ENCODE measurements at regions not wholly inside any gene's neighbourhood (a gene's known extent, or its start where the extent isn't known, plus 50 kb on each side); places are given as distances from the start of the nearest gene placed in this dataset.

- no peaks in the 10 kb centered on the region for H3K4me1 ChIP-seq (ENCODE audit: control insufficient read depth, insufficient read depth, low read length)
- no peak overlapping the region for H3K4me3 ChIP-seq (ENCODE audit: low read depth, low read length)
- ChIA-PET CTCF (no interaction called here), POLR2A (no interaction called here)
- TF ChIP-seq PRDM2 (tag by site-specific recombination; IDR thresholded peaks at IDR 0.05; ENCODE audit: borderline replicate concordance): no peak
- TF ChIP-seq ZNF335 (tag by site-specific recombination; conservative IDR thresholded peaks at IDR 0.05): no peak
- TF ChIP-seq ZNF692 (tag by site-specific recombination; IDR thresholded peaks at IDR 0.05): no peak
- TF ChIP-seq ZNF2 (tag by site-specific recombination; IDR thresholded peaks at IDR 0.05): no peak
- TF ChIP-seq ZNF341 (tag by site-specific recombination; IDR thresholded peaks at IDR 0.05; ENCODE audit: low read depth): no peak
- no peak for TF ChIP-seq ZBTB10 (tag by site-specific recombination; IDR thresholded peaks at IDR 0.05)
- TF ChIP-seq ZNF610 (tag by site-specific recombination; IDR thresholded peaks at IDR 0.05; ENCODE audit: borderline replicate concordance): no peak
- TF ChIP-seq ZNF544 (tag by site-specific recombination; IDR thresholded peaks at IDR 0.05): no peak
- TF ChIP-seq GLIS2 (tag by site-specific recombination; IDR thresholded peaks at IDR 0.05): no peak
- TF ChIP-seq ZNF837 (tag by site-specific recombination; IDR thresholded peaks at IDR 0.05): no peak
- TF ChIP-seq ZNF24 (tag by site-specific recombination; IDR thresholded peaks at IDR 0.05): no peak
- no peak for TF ChIP-seq SETDB1 (IDR thresholded peaks at IDR 0.05; ENCODE audit: insufficient read length, low read length)
- TF ChIP-seq ZEB2 (tag by site-specific recombination; IDR thresholded peaks at IDR 0.05): no peak
- no peak for TF ChIP-seq ZNF433 (tag by site-specific recombination; IDR thresholded peaks at IDR 0.05; ENCODE audit: low read depth)
- no peak for TF ChIP-seq ZNF112 (tag by site-specific recombination; IDR thresholded peaks at IDR 0.05)
- TF ChIP-seq ZNF843 (tag by site-specific recombination; IDR thresholded peaks at IDR 0.05): no peak
- TF ChIP-seq ZNF629 (tag by site-specific recombination; IDR thresholded peaks at IDR 0.05): no peak
- no peak for TF ChIP-seq ZBTB49 (tag by site-specific recombination; IDR thresholded peaks at IDR 0.05; ENCODE audit: low read depth)
- TF ChIP-seq ZNF157 (tag by site-specific recombination; IDR thresholded peaks at IDR 0.05): no peak
- no peak for TF ChIP-seq ZFP69B (tag by site-specific recombination; IDR thresholded peaks at IDR 0.05)
- no peaks in the 10 kb centered on the region for H3K9me3 ChIP-seq (ENCODE audit: control insufficient read depth, insufficient read depth, low read depth, low read length)
- no peak overlapping the region for H3K27ac ChIP-seq (ENCODE audit: extremely low read depth, low read depth, low read length)
- no peaks in the 10 kb centered on the region for H3K36me3 ChIP-seq (ENCODE audit: control insufficient read depth in 2 of 2, insufficient read depth in 1 of 2, low read length in 2 of 2)
These were observed 142.3 kb downstream of the XPNPEP1 start for GRCh38 chr10:109780997-109781396.
